ENCODE measurements at regions not wholly inside any gene's neighbourhood (a gene's known extent, or its start where the extent isn't known, plus 50 kb on each side); places are given as distances from the start of the nearest gene placed in this dataset.

GRCh38 chr6:106918115-106918514, 56.4 kb downstream of the CD24 start:
- ATAC-seq (no peak), DNase-seq (no peak)
- H3K27ac ChIP-seq (ENCODE audit: low read length) = no peak overlapping the region
- H3K4me1 ChIP-seq (ENCODE audit: control insufficient read depth, insufficient read depth, low read length) = no peaks in the 10 kb centered on the region
- intact Hi-C loops (cut with DNase I) = no loop called here
- no peaks in the 10 kb centered on the region for H3K27me3 ChIP-seq (ENCODE audit: control insufficient read depth, insufficient read depth)
- no peaks in the 10 kb centered on the region for H3K9me3 ChIP-seq (ENCODE audit: control insufficient read depth, low read length)
- WGBS = 57% methylated on average over 3 of the region's 3 CpGs
- no peak overlapping the region for H3K4me3 ChIP-seq (ENCODE audit: low read length)

GRCh38 chr6:106916891-106917290, 57.6 kb downstream of the CD24 start:
- intact Hi-C loops (cut with DNase I) = no loop called here
- DNase-seq (no peak), ATAC-seq (no peak)
- no peaks in the 10 kb centered on the region for H3K9me3 ChIP-seq (ENCODE audit: control insufficient read depth, low read length)
- no peaks in the 10 kb centered on the region for H3K4me1 ChIP-seq (ENCODE audit: control insufficient read depth, insufficient read depth, low read length)
- no peak overlapping the region for H3K4me3 ChIP-seq (ENCODE audit: low read length)
- no peak overlapping the region for H3K27ac ChIP-seq (ENCODE audit: low read length)
- WGBS = 78% methylated on average over 2 of the region's 2 CpGs
- H3K27me3 ChIP-seq (ENCODE audit: control insufficient read depth, insufficient read depth) = no peaks in the 10 kb centered on the region

DNA sequence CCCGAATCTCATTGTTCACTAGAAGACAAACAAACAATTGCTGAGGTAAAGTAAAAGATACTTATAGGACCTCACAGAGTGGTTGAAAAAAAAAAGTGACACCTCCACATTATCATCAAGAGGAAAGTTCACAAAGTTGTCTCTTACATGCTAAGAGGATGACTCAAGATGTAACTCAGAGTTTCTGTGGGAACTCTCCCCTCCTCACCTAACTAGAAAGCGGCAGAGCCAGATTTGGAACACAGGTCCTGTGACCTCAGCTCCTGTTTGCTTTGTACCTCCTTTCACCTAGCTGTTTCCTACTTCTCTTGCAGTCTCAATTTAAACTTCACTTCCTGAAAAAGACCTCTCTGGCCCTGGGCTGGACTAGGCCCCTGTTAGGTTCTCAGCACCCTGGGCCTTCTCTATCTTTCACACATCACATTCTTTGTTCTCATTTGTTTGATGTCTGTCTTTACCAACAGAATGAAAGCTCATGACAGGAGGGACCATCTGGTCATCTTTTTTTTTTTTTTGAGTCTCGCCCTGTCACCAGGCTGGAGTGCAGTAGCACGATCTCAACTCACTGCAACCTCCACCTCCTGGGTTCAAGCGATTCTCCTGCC, 60.8 kb downstream of the CD24 start:
- no peaks in the 10 kb centered on the region for H3K4me1 ChIP-seq (ENCODE audit: control insufficient read depth, insufficient read depth, low read length)
- 75% methylated on average over 5 of the region's 5 CpGs for WGBS
- no peak for ATAC-seq
- no peak overlapping the region for H3K27ac ChIP-seq (ENCODE audit: low read length)
- H3K4me3 ChIP-seq (ENCODE audit: low read length) = no peak overlapping the region
- no peaks in the 10 kb centered on the region for H3K9me3 ChIP-seq (ENCODE audit: control insufficient read depth, low read length)
- intact Hi-C loops (cut with DNase I) = no loop called here
- H3K27me3 ChIP-seq (ENCODE audit: control insufficient read depth, insufficient read depth) = no peaks in the 10 kb centered on the region
- DNase-seq = no peak

GRCh38 chr6:106913111-106913510, 61.4 kb downstream of the CD24 start:
- ATAC-seq (no peak), DNase-seq (no peak)
- Histone ChIP-seq H3K27ac (ENCODE audit: low read length) (no peak overlapping the region), H3K27me3 (ENCODE audit: control insufficient read depth, insufficient read depth) (no peaks in the 10 kb centered on the region), H3K4me3 (ENCODE audit: low read length) (no peak overlapping the region), H3K4me1 (ENCODE audit: control insufficient read depth, insufficient read depth, low read length) (no peaks in the 10 kb centered on the region), H3K9me3 (ENCODE audit: control insufficient read depth, low read length) (no peaks in the 10 kb centered on the region)
- intact Hi-C loops (cut with DNase I) = no loop called here

DNA sequence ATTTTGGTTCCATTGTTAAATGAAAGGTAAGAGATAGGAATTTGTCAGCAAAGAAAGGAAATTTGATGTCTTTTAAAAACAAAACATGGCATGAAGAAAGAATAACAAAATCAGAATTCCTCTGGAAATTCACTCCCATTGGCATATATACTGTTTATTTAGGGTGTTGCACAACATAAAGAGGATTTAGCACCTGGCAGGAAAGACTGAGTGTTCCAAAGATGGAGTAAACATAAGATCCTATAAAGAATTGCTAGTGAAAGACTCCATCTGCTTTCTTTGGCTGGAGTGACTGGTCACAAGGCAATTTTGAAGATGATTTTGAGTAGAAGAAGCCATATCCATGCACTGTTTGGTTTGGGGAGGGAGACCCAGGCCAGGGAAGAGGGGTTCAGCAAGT, 62.4 kb downstream of the CD24 start:
- Histone ChIP-seq H3K4me1 (ENCODE audit: control insufficient read depth, insufficient read depth, low read length) (no peaks in the 10 kb centered on the region), H3K9me3 (ENCODE audit: control insufficient read depth, low read length) (no peaks in the 10 kb centered on the region), H3K4me3 (ENCODE audit: low read length) (no peak overlapping the region), H3K27ac (ENCODE audit: low read length) (no peak overlapping the region), H3K27me3 (ENCODE audit: control insufficient read depth, insufficient read depth) (no peaks in the 10 kb centered on the region)
- DNase-seq (no peak), ATAC-seq (no peak)
- intact Hi-C loops (cut with DNase I) = no loop called here

DNA sequence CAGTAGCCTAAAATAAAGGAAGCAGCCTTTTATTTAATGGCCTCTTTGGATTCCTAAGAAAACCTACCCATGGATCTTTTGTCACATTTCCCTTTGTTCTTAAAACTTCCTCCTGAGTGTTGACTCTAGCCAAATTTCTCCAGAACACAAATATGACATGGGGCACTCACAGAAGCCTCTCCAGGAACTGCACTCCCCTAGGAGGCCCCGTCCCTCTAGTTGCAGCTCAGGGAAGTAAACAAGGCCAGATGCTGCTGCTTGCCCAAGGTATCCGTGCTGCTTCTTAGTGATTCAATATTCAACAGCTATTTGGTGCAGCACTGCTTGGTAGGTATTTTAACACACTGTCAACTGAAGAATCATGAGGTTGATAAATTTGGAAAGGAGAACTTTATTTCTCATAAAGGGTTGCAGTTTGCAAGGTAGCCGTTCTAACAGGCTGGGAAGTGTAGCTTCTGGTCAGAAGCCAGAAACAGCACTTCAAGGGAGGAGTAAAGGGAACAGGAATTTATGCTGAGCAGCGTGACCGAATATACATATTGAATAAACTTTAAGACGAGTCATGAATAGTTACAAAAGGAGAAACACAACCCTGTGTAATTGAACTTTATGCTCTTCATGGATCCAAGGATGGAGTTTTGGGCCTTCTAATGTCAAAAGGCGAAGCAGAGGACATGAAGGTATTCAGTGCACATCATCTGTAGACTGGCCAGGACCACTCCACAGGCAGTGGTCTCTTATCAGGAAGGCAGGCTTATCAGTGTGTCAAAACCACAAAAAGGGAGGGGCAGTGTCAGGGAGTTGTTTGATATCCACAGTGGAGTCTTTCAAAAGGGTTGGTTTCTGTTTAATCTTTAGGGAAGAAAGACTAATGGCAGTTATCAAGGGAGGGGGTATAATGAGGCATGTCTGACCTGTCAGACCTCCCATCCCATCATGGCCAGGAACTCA, 63.3 kb downstream of the CD24 start:
- H3K27me3 ChIP-seq (ENCODE audit: control insufficient read depth, insufficient read depth) = no peaks in the 10 kb centered on the region
- no peaks in the 10 kb centered on the region for H3K4me1 ChIP-seq (ENCODE audit: control insufficient read depth, insufficient read depth, low read length)
- no peaks in the 10 kb centered on the region for H3K9me3 ChIP-seq (ENCODE audit: control insufficient read depth, low read length)
- WGBS = 61% methylated on average over 7 of the region's 7 CpGs
- intact Hi-C loops (cut with DNase I) = no loop called here
- no peak overlapping the region for H3K4me3 ChIP-seq (ENCODE audit: low read length)
- ATAC-seq = no peak
- no peak overlapping the region for H3K27ac ChIP-seq (ENCODE audit: low read length)
- no peak for DNase-seq

DNA sequence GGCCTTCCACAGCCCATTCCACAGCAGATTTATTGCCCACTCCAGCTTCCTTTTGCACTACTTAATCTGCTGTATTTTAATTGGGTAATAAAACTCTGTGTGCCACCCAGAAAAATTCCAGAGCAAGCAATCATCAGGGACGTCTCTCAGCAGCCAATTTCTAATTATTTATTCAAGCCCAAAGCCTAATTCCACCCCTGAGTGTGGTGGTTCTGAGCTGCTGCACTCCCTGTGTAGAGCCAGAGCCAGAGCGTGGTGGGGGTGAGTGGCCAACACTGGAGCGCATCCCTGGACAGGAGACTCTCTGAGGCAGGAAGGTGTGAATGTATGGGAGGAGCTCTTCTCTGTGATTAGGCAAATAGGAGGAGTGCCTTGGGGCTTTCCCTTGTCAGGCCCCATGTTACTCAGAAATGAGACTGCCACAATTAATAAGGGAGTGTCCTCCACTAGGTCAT, 66.1 kb downstream of the CD24 start:
- intact Hi-C loops (cut with DNase I) = no loop called here
- 50% methylated on average over 3 of the region's 3 CpGs for WGBS
- no peaks in the 10 kb centered on the region for H3K4me1 ChIP-seq (ENCODE audit: control insufficient read depth, insufficient read depth, low read length)
- no peak for DNase-seq
- no peaks in the 10 kb centered on the region for H3K9me3 ChIP-seq (ENCODE audit: control insufficient read depth, low read length)
- H3K27me3 ChIP-seq (ENCODE audit: control insufficient read depth, insufficient read depth) = no peaks in the 10 kb centered on the region
- ATAC-seq = no peak
- no peak overlapping the region for H3K4me3 ChIP-seq (ENCODE audit: low read length)
- H3K27ac ChIP-seq (ENCODE audit: low read length) = no peak overlapping the region

- 57% methylated on average over 1 of the region's 1 CpG for WGBS
- Histone ChIP-seq H3K4me3 (ENCODE audit: low read length) (no peak overlapping the region), H3K4me1 (ENCODE audit: control insufficient read depth, insufficient read depth, low read length) (no peaks in the 10 kb centered on the region), H3K27me3 (ENCODE audit: control insufficient read depth, insufficient read depth) (no peaks in the 10 kb centered on the region), H3K9me3 (ENCODE audit: control insufficient read depth, low read length) (no peaks in the 10 kb centered on the region), H3K27ac (ENCODE audit: low read length) (no peak overlapping the region)
- no peak for ATAC-seq
- no peak for DNase-seq
- intact Hi-C loops (cut with DNase I) = no loop called here
Observed at GRCh38 chr6:106907754-106908153, 66.8 kb downstream of the CD24 start.

DNA sequence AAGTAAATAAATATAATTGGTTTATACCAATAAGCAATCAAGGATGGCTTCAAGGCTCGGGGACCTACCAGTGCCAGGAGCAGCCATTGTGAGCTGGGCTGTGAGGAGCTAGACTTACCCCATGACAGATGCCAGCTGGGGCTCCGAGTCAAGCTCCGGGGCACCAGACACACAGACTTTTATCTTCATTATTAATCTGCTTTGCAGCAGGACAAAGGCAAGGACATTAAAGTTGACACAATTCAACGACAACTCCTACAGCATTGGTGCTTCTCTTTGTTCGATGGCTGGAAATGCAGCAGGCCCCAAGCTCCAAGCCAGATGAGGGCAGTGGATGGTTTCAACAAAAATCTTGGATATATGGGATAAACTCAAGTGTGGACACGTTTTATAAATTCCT, 68.3 kb downstream of the CD24 start:
- Histone ChIP-seq H3K4me3 (ENCODE audit: low read length) (no peak overlapping the region), H3K27ac (ENCODE audit: low read length) (no peak overlapping the region), H3K9me3 (ENCODE audit: control insufficient read depth, low read length) (no peaks in the 10 kb centered on the region), H3K4me1 (ENCODE audit: control insufficient read depth, insufficient read depth, low read length) (no peaks in the 10 kb centered on the region), H3K27me3 (ENCODE audit: control insufficient read depth, insufficient read depth) (no peaks in the 10 kb centered on the region)
- intact Hi-C loops (cut with DNase I) = no loop called here
- 82% methylated on average over 6 of the region's 6 CpGs for WGBS
- no peak for DNase-seq
- no peak for ATAC-seq

DNA sequence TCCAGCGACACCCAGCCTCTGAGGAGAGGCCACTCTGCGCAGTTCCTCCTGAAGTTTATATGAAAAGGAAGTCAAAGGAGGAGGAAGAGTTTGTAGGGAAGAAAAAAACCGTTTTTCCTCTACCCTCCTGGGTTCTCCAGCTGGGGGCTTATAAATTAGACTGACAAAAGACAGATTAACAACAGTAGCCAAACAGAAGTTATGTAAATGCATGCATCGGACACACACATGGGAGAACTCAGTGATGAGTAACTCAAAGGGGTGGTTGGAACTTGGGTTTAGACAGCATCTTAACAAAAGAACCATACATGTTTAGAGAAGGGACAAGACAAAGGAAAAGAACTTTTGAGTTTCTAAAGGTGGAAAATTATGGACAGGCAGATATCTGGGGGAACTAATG, 71.2 kb downstream of the CD24 start:
- Histone ChIP-seq H3K4me3 (ENCODE audit: low read length) (no peak overlapping the region), H3K27ac (ENCODE audit: low read length) (no peak overlapping the region), H3K9me3 (ENCODE audit: control insufficient read depth, low read length) (peaks cover 2% of the 10 kb centered on the region), H3K27me3 (ENCODE audit: control insufficient read depth, insufficient read depth) (no peaks in the 10 kb centered on the region), H3K4me1 (ENCODE audit: control insufficient read depth, insufficient read depth, low read length) (no peaks in the 10 kb centered on the region)
- WGBS = 73% methylated on average over 4 of the region's 4 CpGs
- ATAC-seq (no peak), DNase-seq (no peak)
- intact Hi-C loops (cut with DNase I) = no loop called here

DNA sequence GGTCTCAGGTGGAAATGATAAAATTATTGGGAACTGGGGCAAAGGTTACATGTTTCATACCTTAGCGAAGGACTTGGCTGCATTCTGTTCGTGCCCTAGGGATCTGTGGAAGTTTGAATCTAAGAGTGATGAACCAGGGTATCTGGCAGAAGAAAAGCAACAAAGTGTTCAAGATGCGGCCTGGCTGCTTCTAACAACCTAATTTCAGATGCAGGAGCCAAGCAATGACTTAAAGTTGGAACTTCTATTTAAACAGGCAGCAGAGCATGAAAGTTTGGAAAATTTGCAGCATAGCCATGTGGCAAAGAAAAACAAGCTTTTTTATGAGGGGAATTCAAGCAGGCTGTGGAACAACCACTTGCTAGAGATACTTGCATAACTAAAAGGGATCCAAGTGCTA, 73.5 kb downstream of the CD24 start:
- no peaks in the 10 kb centered on the region for H3K4me1 ChIP-seq (ENCODE audit: control insufficient read depth, insufficient read depth, low read length)
- ATAC-seq = no peak
- intact Hi-C loops (cut with DNase I) = no loop called here
- no peak overlapping the region for H3K4me3 ChIP-seq (ENCODE audit: low read length)
- DNase-seq = no peak
- no peak overlapping the region for H3K27ac ChIP-seq (ENCODE audit: low read length)
- 83% methylated on average over 3 of the region's 3 CpGs for WGBS
- no peaks in the 10 kb centered on the region for H3K27me3 ChIP-seq (ENCODE audit: control insufficient read depth, insufficient read depth)
- peaks cover 2% of the 10 kb centered on the region for H3K9me3 ChIP-seq (ENCODE audit: control insufficient read depth, low read length)

Data from right cardiac atrium (tissue), 5 donors.